ENCODE measurements at regions not wholly inside any gene's neighbourhood (a gene's known extent, or its start where the extent isn't known, plus 50 kb on each side); places are given as distances from the start of the nearest gene placed in this dataset.

DNA sequence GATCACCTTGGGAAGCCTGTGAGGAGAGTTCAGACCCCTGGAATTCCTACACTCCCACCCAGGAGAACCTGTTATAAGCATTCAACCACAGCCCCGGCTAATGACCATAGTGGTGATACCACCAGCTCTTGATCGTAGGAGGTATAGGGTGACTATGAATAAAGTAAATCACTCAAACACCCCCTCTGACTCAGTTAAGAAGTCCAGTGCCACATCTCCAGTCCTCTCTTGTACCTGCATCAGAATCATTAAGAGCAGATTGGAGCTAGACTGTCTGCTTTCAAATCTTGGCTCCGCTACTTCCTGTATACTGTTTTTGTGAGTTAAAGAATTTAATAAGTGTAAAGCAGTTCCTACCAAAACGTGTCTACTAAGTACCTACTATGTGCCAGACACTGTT lies 565.1 kb upstream of the DIPK2B start:
- TF ChIP-seq, protein P1, sequence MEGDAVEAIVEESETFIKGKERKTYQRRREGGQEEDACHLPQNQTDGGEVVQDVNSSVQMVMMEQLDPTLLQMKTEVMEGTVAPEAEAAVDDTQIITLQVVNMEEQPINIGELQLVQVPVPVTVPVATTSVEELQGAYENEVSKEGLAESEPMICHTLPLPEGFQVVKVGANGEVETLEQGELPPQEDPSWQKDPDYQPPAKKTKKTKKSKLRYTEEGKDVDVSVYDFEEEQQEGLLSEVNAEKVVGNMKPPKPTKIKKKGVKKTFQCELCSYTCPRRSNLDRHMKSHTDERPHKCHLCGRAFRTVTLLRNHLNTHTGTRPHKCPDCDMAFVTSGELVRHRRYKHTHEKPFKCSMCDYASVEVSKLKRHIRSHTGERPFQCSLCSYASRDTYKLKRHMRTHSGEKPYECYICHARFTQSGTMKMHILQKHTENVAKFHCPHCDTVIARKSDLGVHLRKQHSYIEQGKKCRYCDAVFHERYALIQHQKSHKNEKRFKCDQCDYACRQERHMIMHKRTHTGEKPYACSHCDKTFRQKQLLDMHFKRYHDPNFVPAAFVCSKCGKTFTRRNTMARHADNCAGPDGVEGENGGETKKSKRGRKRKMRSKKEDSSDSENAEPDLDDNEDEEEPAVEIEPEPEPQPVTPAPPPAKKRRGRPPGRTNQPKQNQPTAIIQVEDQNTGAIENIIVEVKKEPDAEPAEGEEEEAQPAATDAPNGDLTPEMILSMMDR (IDR thresholded peaks at IDR 0.05), result no peak
- TF ChIP-seq POLR2A (IDR thresholded peaks at IDR 0.05) (no peak), EP300 (IDR thresholded peaks at IDR 0.05) (no peak)
